ENCODE measurements at regions not wholly inside any gene's neighbourhood (a gene's known extent, or its start where the extent isn't known, plus 50 kb on each side); places are given as distances from the start of the nearest gene placed in this dataset.
"Not testable (repeated sequence)": the region's sequence is repeated elsewhere in the genome, so short reads cannot be mapped to it uniquely, and the experiment has no call there.

DNA sequence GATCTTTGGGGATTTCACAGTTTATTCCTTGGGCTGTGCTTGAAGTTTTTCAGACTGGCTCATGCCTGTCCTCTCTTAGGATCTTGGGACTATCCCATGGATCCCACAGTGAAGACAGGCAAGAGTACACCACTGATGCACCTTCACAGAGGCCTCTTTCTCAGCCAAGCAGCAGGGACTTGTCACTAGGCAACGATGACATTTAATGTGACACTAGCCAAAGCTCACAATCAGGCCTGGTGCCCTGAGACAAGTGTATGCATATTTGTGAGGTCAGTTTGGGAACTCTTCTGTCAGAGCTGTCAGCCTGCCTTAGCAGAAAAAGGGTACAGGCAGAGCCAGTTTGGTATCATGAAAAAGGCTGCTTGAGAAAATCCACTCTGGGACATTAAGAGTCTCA, 68.7 kb downstream of the RBMY1F start:
- ATAC-seq; DNase-seq; H3K27ac Mint-ChIP-seq; POLR2A ChIA-PET; H3K36me3 Mint-ChIP-seq (ENCODE audit: low read depth); CTCF ChIA-PET; intact Hi-C loops (cut with DNase I, micrococcal nuclease); H3K9me3 Mint-ChIP-seq (ENCODE audit: low read depth); H3K4me3 Mint-ChIP-seq; H3K4me1 Mint-ChIP-seq; H3K27me3 Mint-ChIP-seq: not testable (repeated sequence)

GRCh38 chrY:22108165-22108564, 74.6 kb downstream of the RBMY1F start:
- intact Hi-C loops (cut with DNase I, micrococcal nuclease); H3K27me3 Mint-ChIP-seq; H3K36me3 Mint-ChIP-seq (ENCODE audit: low read depth); POLR2A ChIA-PET; H3K27ac Mint-ChIP-seq; ATAC-seq; H3K9me3 Mint-ChIP-seq (ENCODE audit: low read depth); H3K4me3 Mint-ChIP-seq; CTCF ChIA-PET; DNase-seq; H3K4me1 Mint-ChIP-seq: not testable (repeated sequence)

GRCh38 chrY:22101547-22101946, 81.2 kb downstream of the RBMY1F start:
- H3K4me1 Mint-ChIP-seq; H3K9me3 Mint-ChIP-seq (ENCODE audit: low read depth); H3K27me3 Mint-ChIP-seq; DNase-seq; H3K36me3 Mint-ChIP-seq (ENCODE audit: low read depth); POLR2A ChIA-PET; ATAC-seq; CTCF ChIA-PET; intact Hi-C loops (cut with DNase I, micrococcal nuclease); H3K27ac Mint-ChIP-seq; H3K4me3 Mint-ChIP-seq: not testable (repeated sequence)

DNA sequence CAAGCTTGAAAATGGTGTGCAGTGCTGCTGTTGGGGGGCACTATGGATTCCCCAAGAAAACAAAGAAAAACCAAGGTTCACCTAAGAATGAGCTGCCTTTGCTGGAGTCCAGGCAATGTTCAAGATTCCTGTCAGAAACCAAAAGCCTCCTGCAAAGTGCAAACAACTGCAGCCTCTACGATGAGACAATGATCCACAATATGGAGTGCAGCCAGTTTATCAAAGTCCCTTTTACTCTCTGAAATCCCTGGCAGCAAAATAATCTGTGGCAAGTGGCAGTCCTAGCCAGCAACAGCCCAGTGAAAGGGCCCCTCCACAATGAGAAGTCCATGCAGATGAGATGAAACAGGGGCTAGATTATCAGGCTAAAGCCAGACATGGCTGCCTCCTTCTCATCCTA, 85.4 kb downstream of the RBMY1F start:
- H3K4me1 Mint-ChIP-seq; intact Hi-C loops (cut with DNase I, micrococcal nuclease); H3K9me3 Mint-ChIP-seq (ENCODE audit: low read depth); DNase-seq; H3K27ac Mint-ChIP-seq; H3K4me3 Mint-ChIP-seq; ATAC-seq; POLR2A ChIA-PET; H3K27me3 Mint-ChIP-seq; H3K36me3 Mint-ChIP-seq (ENCODE audit: low read depth); CTCF ChIA-PET: not testable (repeated sequence)

DNA sequence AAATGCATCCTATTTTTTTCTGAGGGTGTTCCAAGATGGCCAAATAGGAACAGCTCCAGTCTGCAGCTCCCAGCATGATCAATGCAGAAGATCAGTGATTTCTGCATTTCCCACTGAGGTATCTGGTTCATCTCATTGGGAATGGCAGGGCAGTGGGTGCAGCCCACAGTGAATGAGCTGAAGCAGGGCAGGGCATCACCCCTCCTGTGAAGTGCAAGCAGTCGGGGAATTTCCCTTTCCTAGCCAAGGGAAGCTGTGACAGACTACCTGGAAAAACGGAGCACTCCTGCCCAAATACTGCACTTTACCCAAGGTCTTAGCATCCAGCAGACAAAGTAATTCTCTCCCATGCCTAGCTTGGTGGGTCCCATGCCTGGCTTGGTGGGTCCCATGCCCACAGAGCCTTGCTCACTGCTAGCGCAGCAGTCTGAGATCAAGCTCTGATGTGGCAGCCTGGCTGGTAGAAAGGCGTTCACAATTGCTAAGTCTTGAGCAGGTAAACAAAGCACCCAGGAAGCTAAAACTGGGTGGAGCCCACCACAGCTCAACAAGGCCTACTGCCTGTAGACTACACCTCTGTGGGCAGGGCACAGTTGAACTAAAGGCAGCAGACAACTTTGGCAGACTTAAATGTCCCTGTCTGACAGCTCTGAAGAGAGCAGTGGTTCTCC, 96.6 kb downstream of the RBMY1F start:
- ATAC-seq, result not testable (repeated sequence)

GRCh38 chrY:22072270-22072669, 110.5 kb downstream of the RBMY1F start:
- ATAC-seq; H3K27ac Mint-ChIP-seq; CTCF ChIA-PET; intact Hi-C loops (cut with DNase I, micrococcal nuclease); H3K9me3 Mint-ChIP-seq (ENCODE audit: low read depth); H3K36me3 Mint-ChIP-seq (ENCODE audit: low read depth); DNase-seq; H3K27me3 Mint-ChIP-seq; POLR2A ChIA-PET; H3K4me3 Mint-ChIP-seq; H3K4me1 Mint-ChIP-seq: not testable (repeated sequence)

More for the DNA sequence above, 96.6 kb downstream of the RBMY1F start:
- H3K36me3 Mint-ChIP-seq (ENCODE audit: low read depth); DNase-seq; H3K9me3 Mint-ChIP-seq (ENCODE audit: low read depth); POLR2A ChIA-PET; intact Hi-C loops (cut with DNase I, micrococcal nuclease); H3K27me3 Mint-ChIP-seq; H3K27ac Mint-ChIP-seq; CTCF ChIA-PET; H3K4me3 Mint-ChIP-seq; H3K4me1 Mint-ChIP-seq: not testable (repeated sequence)

- intact Hi-C loops (cut with DNase I, micrococcal nuclease); H3K9me3 Mint-ChIP-seq (ENCODE audit: low read depth); H3K4me3 Mint-ChIP-seq; DNase-seq; H3K27me3 Mint-ChIP-seq; POLR2A ChIA-PET; CTCF ChIA-PET; H3K4me1 Mint-ChIP-seq; H3K36me3 Mint-ChIP-seq (ENCODE audit: low read depth); ATAC-seq; H3K27ac Mint-ChIP-seq: not testable (repeated sequence)
Measured at GRCh38 chrY:22060149-22060548, 122.6 kb downstream of the RBMY1F start.

DNA sequence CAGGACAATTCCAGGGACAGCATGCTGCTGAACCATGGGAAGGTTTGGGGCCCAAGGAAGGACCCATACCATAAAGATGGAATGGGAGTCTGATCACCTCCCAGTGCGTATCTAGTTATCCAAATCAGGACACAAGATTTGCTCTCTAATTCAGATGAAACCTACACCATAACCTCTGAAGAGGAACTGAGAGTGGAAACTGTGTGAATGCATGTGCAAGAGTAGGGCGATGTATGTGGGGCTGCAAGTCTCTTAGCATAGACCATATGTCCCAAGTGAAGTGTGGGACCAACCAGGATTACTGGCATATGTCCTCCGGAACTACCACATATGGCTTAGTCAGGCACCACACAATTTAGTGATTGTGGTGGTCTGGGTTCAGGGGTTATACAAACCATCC, 95.2 kb upstream of the RBMY1E start:
- H3K27me3 Mint-ChIP-seq; intact Hi-C loops (cut with DNase I, micrococcal nuclease); POLR2A ChIA-PET; DNase-seq; H3K27ac Mint-ChIP-seq; ATAC-seq; H3K36me3 Mint-ChIP-seq (ENCODE audit: low read depth); CTCF ChIA-PET; H3K4me1 Mint-ChIP-seq; H3K4me3 Mint-ChIP-seq; H3K9me3 Mint-ChIP-seq (ENCODE audit: low read depth): not testable (repeated sequence)

DNA sequence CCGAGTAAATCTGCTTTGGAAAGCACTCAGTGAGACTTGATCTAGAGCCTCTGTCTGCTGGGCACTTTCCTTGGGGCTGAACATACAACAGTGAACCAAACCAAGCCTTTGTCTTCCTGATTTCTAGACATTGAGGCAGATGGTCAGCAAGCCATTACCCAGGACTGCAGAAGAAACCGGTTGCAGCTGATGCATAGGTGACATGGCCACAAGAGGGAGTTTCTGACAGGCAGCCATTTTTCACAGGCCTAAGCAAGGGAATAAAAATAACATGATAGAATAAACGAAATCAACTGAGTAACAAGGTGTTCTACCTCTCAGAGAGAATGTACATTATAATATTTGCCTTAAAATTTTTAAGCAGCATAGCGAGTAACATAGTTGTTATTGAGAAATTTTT, 83.3 kb upstream of the RBMY1E start:
- H3K27me3 Mint-ChIP-seq; POLR2A ChIA-PET; H3K4me3 Mint-ChIP-seq; intact Hi-C loops (cut with DNase I, micrococcal nuclease); DNase-seq; CTCF ChIA-PET; H3K4me1 Mint-ChIP-seq; H3K9me3 Mint-ChIP-seq (ENCODE audit: low read depth); ATAC-seq; H3K36me3 Mint-ChIP-seq (ENCODE audit: low read depth); H3K27ac Mint-ChIP-seq: not testable (repeated sequence)

- POLR2A ChIA-PET; intact Hi-C loops (cut with DNase I, micrococcal nuclease); H3K36me3 Mint-ChIP-seq (ENCODE audit: low read depth); H3K27me3 Mint-ChIP-seq; H3K9me3 Mint-ChIP-seq (ENCODE audit: low read depth); H3K4me1 Mint-ChIP-seq; H3K27ac Mint-ChIP-seq; CTCF ChIA-PET; H3K4me3 Mint-ChIP-seq; DNase-seq: not testable (repeated sequence)
- ATAC-seq, result peak; percentile 74
Measured at GRCh38 chrY:21987222-21987621, 69.4 kb upstream of the RBMY1E start.

DNA sequence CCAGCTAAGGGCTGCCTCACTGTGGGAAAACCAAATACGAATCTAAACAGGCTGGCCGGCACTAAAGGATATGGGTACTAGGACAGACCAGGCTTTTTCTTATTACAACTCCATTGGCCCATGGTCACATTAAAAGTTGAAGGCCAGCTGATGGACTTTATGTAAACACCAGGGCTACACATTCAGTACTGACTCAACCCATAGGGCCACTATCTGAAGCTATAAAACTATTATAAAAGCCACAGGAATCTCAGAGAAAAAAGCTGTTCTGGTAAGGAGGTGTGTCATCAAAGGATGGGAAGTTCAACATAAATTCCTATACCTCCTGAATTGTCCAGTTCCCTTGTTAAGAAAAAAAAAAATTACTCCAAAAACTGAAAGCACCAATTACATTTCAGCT, 63.1 kb upstream of the RBMY1E start:
- H3K9me3 Mint-ChIP-seq (ENCODE audit: low read depth); CTCF ChIA-PET; DNase-seq; H3K4me3 Mint-ChIP-seq; POLR2A ChIA-PET; H3K4me1 Mint-ChIP-seq; H3K27me3 Mint-ChIP-seq; ATAC-seq; intact Hi-C loops (cut with DNase I, micrococcal nuclease); H3K27ac Mint-ChIP-seq; H3K36me3 Mint-ChIP-seq (ENCODE audit: low read depth): not testable (repeated sequence)

GRCh38 chrY:21980348-21980747, 62.5 kb upstream of the RBMY1E start:
- H3K27ac Mint-ChIP-seq; ATAC-seq; H3K4me1 Mint-ChIP-seq; intact Hi-C loops (cut with DNase I, micrococcal nuclease); H3K27me3 Mint-ChIP-seq; H3K4me3 Mint-ChIP-seq; H3K36me3 Mint-ChIP-seq (ENCODE audit: low read depth); CTCF ChIA-PET; H3K9me3 Mint-ChIP-seq (ENCODE audit: low read depth); POLR2A ChIA-PET; DNase-seq: not testable (repeated sequence)

- not testable (repeated sequence) for H3K9me3 Mint-ChIP-seq (ENCODE audit: low read depth)
Measured at GRCh38 chrY:21979106-21979505, 61.3 kb upstream of the RBMY1E start.

More at GRCh38 chrY:21979106-21979505, 61.3 kb upstream of the RBMY1E start:
- CTCF ChIA-PET; H3K4me3 Mint-ChIP-seq; H3K4me1 Mint-ChIP-seq; H3K27ac Mint-ChIP-seq; POLR2A ChIA-PET; intact Hi-C loops (cut with DNase I, micrococcal nuclease); H3K36me3 Mint-ChIP-seq (ENCODE audit: low read depth); H3K27me3 Mint-ChIP-seq: not testable (repeated sequence)
- DNase-seq, result peak; percentile 1
- ATAC-seq, result peak; percentile 53
